Liver (tissue), 8 donors: ENCODE measurements at regions not wholly inside any gene's neighbourhood (a gene's known extent, or its start where the extent isn't known, plus 50 kb on each side); places are given as distances from the start of the nearest gene placed in this dataset.

Source experiments
- DNase-seq: peaks from one replicate; pipeline ENCODE4 v3.0.0-alpha.2; 2017; ENCODE audit warnings: low spot score
- H3K27ac ChIP-seq, 2 donors: one replicate each; pipeline ENCODE4 v1.7.0; 2013; ENCODE audit warnings: inconsistent platforms in 2 of 2, low read length in 2 of 2, control low read depth in 1 of 2, low read depth in 1 of 2, mild to moderate bottlenecking in 1 of 2
- H3K27me3 ChIP-seq, 4 donors: one replicate each; pipeline versions ENCODE4 v1.6.1 to v1.7.0; 2013; ENCODE audit warnings: low read length in 3 of 4, inconsistent platforms in 1 of 4, mild to moderate bottlenecking in 1 of 4, moderate library complexity in 1 of 4; ENCODE audit not compliant: control insufficient read depth in 4 of 4, insufficient read depth in 4 of 4
- H3K36me3 ChIP-seq, 4 donors: one replicate each; pipeline versions ENCODE4 v1.6.1 to v1.7.0; 2013; ENCODE audit warnings: low read length in 3 of 4, mild to moderate bottlenecking in 3 of 4, low read depth in 1 of 4, moderate library complexity in 1 of 4; ENCODE audit not compliant: control insufficient read depth in 4 of 4, insufficient read depth in 3 of 4
- H3K4me1 ChIP-seq, 4 donors: one replicate each; pipeline versions ENCODE4 v1.6.1 to v1.7.0; 2013; ENCODE audit warnings: low read length in 3 of 4, mild to moderate bottlenecking in 3 of 4, moderate library complexity in 1 of 4; ENCODE audit not compliant: control insufficient read depth in 4 of 4, insufficient read depth in 4 of 4
- H3K4me3 ChIP-seq, 3 donors: one replicate each; pipeline versions ENCODE4 v1.6.1 to v1.7.0; 2013; ENCODE audit warnings: low read length in 3 of 3, control low read depth in 1 of 3, low read depth in 1 of 3, mild to moderate bottlenecking in 1 of 3
- H3K9ac ChIP-seq, 2 donors: one replicate each; pipeline ENCODE4 v1.7.0; 2013; ENCODE audit warnings: low read length in 2 of 2, mild to moderate bottlenecking in 2 of 2, moderate library complexity in 2 of 2, control low read depth in 1 of 2, low read depth in 1 of 2
- H3K9me3 ChIP-seq, 4 donors: one replicate each; pipeline versions ENCODE4 v1.6.1 to v1.7.0; 2013; ENCODE audit warnings: low read length in 3 of 4; ENCODE audit not compliant: control insufficient read depth in 4 of 4
- EGR1 ChIP-seq, 2 donors: IDR thresholded peaks; 2 replicates each; pipeline ENCODE4 v1.6.1; 2016 to 2018; ENCODE audit warnings: antibody characterized with exemption in 2 of 2, low read depth in 2 of 2
- FOXA2 ChIP-seq: IDR thresholded peaks from 2 replicates; pipeline ENCODE4 v1.6.1; 2016; ENCODE audit warnings: antibody characterized with exemption
- GABPA ChIP-seq, 2 donors: IDR thresholded peaks in 1 of 2; conservative IDR thresholded peaks in 1 of 2; 2 replicates each; pipeline ENCODE4 v1.6.1; 2016; ENCODE audit warnings: antibody characterized with exemption in 2 of 2, mild to moderate bottlenecking in 1 of 2, moderate library complexity in 1 of 2
- HNF4A ChIP-seq, 2 donors: conservative IDR thresholded peaks; 2 replicates each; pipeline ENCODE4 v1.6.1; 2016; ENCODE audit warnings: antibody characterized with exemption in 2 of 2, mild to moderate bottlenecking in 2 of 2
- HNF4G ChIP-seq: IDR thresholded peaks from 2 replicates; pipeline ENCODE4 v1.6.1; 2016; ENCODE audit warnings: antibody characterized with exemption
- JUND ChIP-seq, 2 donors: IDR thresholded peaks; 2 replicates each; pipeline ENCODE4 v1.6.1; 2016; ENCODE audit warnings: antibody characterized with exemption in 2 of 2
- NR2F2 ChIP-seq: IDR thresholded peaks from 2 replicates; pipeline ENCODE4 v1.6.1; 2016; ENCODE audit warnings: antibody characterized with exemption
- RAD21 ChIP-seq, 2 donors: IDR thresholded peaks; 2 replicates each; pipeline ENCODE4 v1.6.1; 2016; ENCODE audit warnings: antibody characterized with exemption in 2 of 2, mild to moderate bottlenecking in 2 of 2
- TAF1 ChIP-seq: conservative IDR thresholded peaks from 2 replicates; pipeline ENCODE4 v1.6.1; 2016; ENCODE audit warnings: antibody characterized with exemption, mild to moderate bottlenecking
- WGBS: extraction: QIAGEN DNeasy Blood & Tissue Kit; methylation state at CpG from one replicate; pipeline ENCODE4 v1.1.7; 2013; 5-methylcytosine and 5-hydroxymethylcytosine counted together
- TF ChIP-seq, protein P1 (sequence below): IDR thresholded peaks from 2 replicates; pipeline ENCODE4 v1.6.1; 2016; ENCODE audit warnings: antibody characterized with exemption
- TF ChIP-seq, protein P2 (sequence below): IDR thresholded peaks from 2 replicates; pipeline ENCODE4 v1.6.1; 2016; ENCODE audit warnings: antibody characterized with exemption
- TF ChIP-seq, protein P3 (sequence below): IDR thresholded peaks from 2 replicates; pipeline ENCODE4 v1.6.1; 2016; ENCODE audit warnings: antibody characterized with exemption, mild to moderate bottlenecking
- TF ChIP-seq, protein P4 (sequence below): IDR thresholded peaks from 2 replicates; pipeline ENCODE4 v1.6.1; 2016; ENCODE audit warnings: antibody characterized with exemption
- TF ChIP-seq, protein P5 (sequence below): fragments of 150-350 bp; IDR thresholded peaks from 2 replicates; pipeline ENCODE4 v1.5.1; 2017; ENCODE audit warnings: improper control_type of control experiment, low read depth, low read length; ENCODE audit not compliant: missing input control
- donor health status: healthy.
- donor health status: healthy.
- donor health status: healthy.
- donor health status: healthy.
- donor health status: healthy.

DNA sequence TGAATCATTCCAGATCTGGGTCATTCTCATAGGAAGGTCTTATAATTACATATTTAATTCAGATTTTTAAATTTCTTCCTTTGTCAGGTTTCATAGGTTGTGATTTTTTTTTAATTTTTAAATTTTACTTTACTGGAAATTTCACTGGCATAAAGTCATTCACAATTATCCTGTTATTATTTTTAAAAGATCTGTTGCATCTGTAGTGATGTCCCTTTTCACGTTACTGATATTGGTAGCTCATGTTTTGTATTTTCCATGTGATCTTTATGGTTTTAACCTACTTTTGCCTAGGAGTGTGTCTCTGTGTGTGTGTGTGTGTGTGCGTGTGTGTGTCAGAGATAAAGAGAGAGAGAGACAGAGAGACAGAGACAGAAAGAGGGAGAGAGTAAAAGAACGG is 216.6 kb upstream of the KCNJ16 start:
- no peak overlapping the region for H3K9ac ChIP-seq
- peaks cover 0 to 2% (median 0%) of the 10 kb centered on the region in 4 donors for H3K27me3 ChIP-seq
- WGBS, result 60% methylated on average over 3 of the region's 3 CpGs
- no peaks in the 10 kb centered on the region for H3K36me3 ChIP-seq
- DNase-seq, result no peak
- no peaks in the 10 kb centered on the region for H3K9me3 ChIP-seq
- H3K4me3 ChIP-seq, result no peak overlapping the region
- TF ChIP-seq HNF4A (conservative IDR thresholded peaks at IDR 0.05) (no peak), HNF4G (no peak), TAF1 (no peak)
- TF ChIP-seq, protein P1, sequence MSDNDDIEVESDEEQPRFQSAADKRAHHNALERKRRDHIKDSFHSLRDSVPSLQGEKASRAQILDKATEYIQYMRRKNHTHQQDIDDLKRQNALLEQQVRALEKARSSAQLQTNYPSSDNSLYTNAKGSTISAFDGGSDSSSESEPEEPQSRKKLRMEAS, result no peak
- no peak overlapping the region for H3K27ac ChIP-seq
- H3K4me1 ChIP-seq, result peaks cover 0 to 2% (median under 1%) of the 10 kb centered on the region in 4 donors

DNA sequence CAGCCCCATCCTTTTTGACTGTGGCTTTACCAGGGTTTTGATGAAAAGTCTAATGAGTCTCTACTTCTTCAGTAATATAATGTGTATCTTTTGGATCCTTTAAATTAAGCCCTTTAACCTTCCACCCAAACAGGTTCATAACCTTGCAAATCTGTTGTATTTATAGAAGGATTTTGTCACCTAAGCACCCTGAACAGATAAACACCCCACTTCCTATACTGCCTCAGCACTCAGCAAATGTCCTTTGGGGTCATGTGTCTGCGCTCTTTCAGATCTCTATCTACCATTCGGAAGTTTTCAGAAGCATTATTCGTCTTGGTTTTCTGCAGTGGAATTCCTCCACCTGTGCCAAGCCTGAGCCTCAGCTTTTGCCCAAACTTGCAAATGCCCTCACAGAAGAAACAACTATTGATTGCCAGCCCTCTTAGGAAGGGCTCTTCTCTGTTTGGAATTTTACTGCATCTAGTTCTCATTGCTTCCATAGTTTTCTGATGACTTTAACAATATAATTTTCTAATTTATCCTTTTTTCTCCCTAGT is 214.8 kb upstream of the KCNJ16 start:
- Histone ChIP-seq H3K9ac (no peak overlapping the region), H3K27me3 (no peaks in the 10 kb centered on the region), H3K36me3 (no peaks in the 10 kb centered on the region), H3K4me1 (no peaks in the 10 kb centered on the region), H3K27ac (no peak overlapping the region), H3K9me3 (no peaks in the 10 kb centered on the region), H3K4me3 (no peak overlapping the region)
- no peak for TF ChIP-seq FOXA2
- TF ChIP-seq, protein P1, result no peak
- TF ChIP-seq, protein P2, sequence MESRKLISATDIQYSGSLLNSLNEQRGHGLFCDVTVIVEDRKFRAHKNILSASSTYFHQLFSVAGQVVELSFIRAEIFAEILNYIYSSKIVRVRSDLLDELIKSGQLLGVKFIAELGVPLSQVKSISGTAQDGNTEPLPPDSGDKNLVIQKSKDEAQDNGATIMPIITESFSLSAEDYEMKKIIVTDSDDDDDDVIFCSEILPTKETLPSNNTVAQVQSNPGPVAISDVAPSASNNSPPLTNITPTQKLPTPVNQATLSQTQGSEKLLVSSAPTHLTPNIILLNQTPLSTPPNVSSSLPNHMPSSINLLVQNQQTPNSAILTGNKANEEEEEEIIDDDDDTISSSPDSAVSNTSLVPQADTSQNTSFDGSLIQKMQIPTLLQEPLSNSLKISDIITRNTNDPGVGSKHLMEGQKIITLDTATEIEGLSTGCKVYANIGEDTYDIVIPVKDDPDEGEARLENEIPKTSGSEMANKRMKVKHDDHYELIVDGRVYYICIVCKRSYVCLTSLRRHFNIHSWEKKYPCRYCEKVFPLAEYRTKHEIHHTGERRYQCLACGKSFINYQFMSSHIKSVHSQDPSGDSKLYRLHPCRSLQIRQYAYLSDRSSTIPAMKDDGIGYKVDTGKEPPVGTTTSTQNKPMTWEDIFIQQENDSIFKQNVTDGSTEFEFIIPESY, result no peak
- TF ChIP-seq GABPA (IDR thresholded peaks at IDR 0.05 in 1 of 2, conservative IDR thresholded peaks at IDR 0.05 in 1 of 2), result no peak
- TF ChIP-seq, protein P3, sequence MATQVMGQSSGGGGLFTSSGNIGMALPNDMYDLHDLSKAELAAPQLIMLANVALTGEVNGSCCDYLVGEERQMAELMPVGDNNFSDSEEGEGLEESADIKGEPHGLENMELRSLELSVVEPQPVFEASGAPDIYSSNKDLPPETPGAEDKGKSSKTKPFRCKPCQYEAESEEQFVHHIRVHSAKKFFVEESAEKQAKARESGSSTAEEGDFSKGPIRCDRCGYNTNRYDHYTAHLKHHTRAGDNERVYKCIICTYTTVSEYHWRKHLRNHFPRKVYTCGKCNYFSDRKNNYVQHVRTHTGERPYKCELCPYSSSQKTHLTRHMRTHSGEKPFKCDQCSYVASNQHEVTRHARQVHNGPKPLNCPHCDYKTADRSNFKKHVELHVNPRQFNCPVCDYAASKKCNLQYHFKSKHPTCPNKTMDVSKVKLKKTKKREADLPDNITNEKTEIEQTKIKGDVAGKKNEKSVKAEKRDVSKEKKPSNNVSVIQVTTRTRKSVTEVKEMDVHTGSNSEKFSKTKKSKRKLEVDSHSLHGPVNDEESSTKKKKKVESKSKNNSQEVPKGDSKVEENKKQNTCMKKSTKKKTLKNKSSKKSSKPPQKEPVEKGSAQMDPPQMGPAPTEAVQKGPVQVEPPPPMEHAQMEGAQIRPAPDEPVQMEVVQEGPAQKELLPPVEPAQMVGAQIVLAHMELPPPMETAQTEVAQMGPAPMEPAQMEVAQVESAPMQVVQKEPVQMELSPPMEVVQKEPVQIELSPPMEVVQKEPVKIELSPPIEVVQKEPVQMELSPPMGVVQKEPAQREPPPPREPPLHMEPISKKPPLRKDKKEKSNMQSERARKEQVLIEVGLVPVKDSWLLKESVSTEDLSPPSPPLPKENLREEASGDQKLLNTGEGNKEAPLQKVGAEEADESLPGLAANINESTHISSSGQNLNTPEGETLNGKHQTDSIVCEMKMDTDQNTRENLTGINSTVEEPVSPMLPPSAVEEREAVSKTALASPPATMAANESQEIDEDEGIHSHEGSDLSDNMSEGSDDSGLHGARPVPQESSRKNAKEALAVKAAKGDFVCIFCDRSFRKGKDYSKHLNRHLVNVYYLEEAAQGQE, result no peak
- TF ChIP-seq NR2F2, result no peak
- TF ChIP-seq, protein P4, sequence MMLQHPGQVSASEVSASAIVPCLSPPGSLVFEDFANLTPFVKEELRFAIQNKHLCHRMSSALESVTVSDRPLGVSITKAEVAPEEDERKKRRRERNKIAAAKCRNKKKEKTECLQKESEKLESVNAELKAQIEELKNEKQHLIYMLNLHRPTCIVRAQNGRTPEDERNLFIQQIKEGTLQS, result no peak
- TF ChIP-seq JUND (IDR thresholded peaks at IDR 0.05), result no peak
- TF ChIP-seq, protein P5, sequence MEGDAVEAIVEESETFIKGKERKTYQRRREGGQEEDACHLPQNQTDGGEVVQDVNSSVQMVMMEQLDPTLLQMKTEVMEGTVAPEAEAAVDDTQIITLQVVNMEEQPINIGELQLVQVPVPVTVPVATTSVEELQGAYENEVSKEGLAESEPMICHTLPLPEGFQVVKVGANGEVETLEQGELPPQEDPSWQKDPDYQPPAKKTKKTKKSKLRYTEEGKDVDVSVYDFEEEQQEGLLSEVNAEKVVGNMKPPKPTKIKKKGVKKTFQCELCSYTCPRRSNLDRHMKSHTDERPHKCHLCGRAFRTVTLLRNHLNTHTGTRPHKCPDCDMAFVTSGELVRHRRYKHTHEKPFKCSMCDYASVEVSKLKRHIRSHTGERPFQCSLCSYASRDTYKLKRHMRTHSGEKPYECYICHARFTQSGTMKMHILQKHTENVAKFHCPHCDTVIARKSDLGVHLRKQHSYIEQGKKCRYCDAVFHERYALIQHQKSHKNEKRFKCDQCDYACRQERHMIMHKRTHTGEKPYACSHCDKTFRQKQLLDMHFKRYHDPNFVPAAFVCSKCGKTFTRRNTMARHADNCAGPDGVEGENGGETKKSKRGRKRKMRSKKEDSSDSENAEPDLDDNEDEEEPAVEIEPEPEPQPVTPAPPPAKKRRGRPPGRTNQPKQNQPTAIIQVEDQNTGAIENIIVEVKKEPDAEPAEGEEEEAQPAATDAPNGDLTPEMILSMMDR, result no peak
- TF ChIP-seq HNF4G, result no peak
- no peak for TF ChIP-seq RAD21 (IDR thresholded peaks at IDR 0.05)
- no peak for TF ChIP-seq EGR1 (IDR thresholded peaks at IDR 0.05; ENCODE audit: low read depth in 2 of 2)
- no peak for DNase-seq
- WGBS, result 80% methylated on average over 3 of the region's 3 CpGs
